Upper lobe of left lung (tissue), 6 donors: ENCODE measurements at regions not wholly inside any gene's neighbourhood (a gene's known extent, or its start where the extent isn't known, plus 50 kb on each side); places are given as distances from the start of the nearest gene placed in this dataset.
A peak's percentile ranks its signal among the peaks of the same experiment; 100 is the strongest.

Source experiments
- ATAC-seq, 2 donors: fragments of 200-7000 bp; cut with Tn5 transposase; one replicate each; pipeline ENCODE4 v1.9.1; 2022; ENCODE audit warnings: mild to moderate bottlenecking in 2 of 2, moderate library complexity in 2 of 2; ENCODE audit not compliant: low FRiP score in 2 of 2
- DNase-seq, 2 donors: peaks; one replicate each; pipeline ENCODE4 v3.0.0-alpha.2; 2019 to 2020
- H3K27ac ChIP-seq, 4 donors: fragments of 200-600 bp; sonication (generic); one replicate each; pipeline ENCODE4 v1.5.1; 2016 to 2019
- H3K27me3 ChIP-seq, 4 donors: fragments of 200-600 bp; sonication (generic); one replicate each; pipeline ENCODE4 v1.5.1; 2017 to 2019
- H3K36me3 ChIP-seq, 4 donors: fragments of 200-600 bp; sonication (generic); one replicate each; pipeline ENCODE4 v1.5.1; 2016 to 2019
- H3K4me1 ChIP-seq, 4 donors: fragments of 200-600 bp; sonication (generic); one replicate each; pipeline ENCODE4 v1.5.1; 2018 to 2019
- H3K4me3 ChIP-seq, 4 donors: fragments of 200-600 bp; sonication (generic); one replicate each; pipeline ENCODE4 v1.5.1; 2017 to 2019; ENCODE audit warnings: mild to moderate bottlenecking in 2 of 4, moderate library complexity in 1 of 4
- H3K9me3 ChIP-seq, 4 donors: fragments of 200-600 bp; sonication (generic); one replicate each; pipeline ENCODE4 v1.5.1; 2018 to 2019
- CTCF ChIP-seq, 6 experiments: fragments of 450-650 bp in 4 of 6; fragments of 200-600 bp in 2 of 6; sonication (generic) in 2 of 6; IDR thresholded peaks; one replicate each; pipeline ENCODE4 v1.5.1; 2016 to 2019; ENCODE audit warnings: antibody characterized with exemption in 6 of 6
- EP300 ChIP-seq, 4 donors: sonication (generic); formaldehyde crosslinking; IDR thresholded peaks; one replicate each; pipeline ENCODE4 v1.5.1; 2017; ENCODE audit warnings: antibody characterized with exemption in 4 of 4, control low read depth in 2 of 4
- POLR2A ChIP-seq, 4 donors: fragments of 450-650 bp; IDR thresholded peaks; one replicate each; pipeline ENCODE4 v1.5.1; 2016 to 2017; ENCODE audit warnings: antibody characterized with exemption in 4 of 4, mild to moderate bottlenecking in 2 of 4
- POLR2AphosphoS5 ChIP-seq, 2 donors: sonication (generic); formaldehyde crosslinking; IDR thresholded peaks; one replicate each; pipeline ENCODE4 v1.5.1; 2017; ENCODE audit warnings: antibody characterized with exemption in 2 of 2
- WGBS, 2 donors: methylation state at CpG; one replicate each; pipeline ENCODE4 v1.1.5; 2017 to 2018; 5-methylcytosine and 5-hydroxymethylcytosine counted together
- donor health status: DM: no; HTN: no; CAD: no; lungs with moderate emphysema.
- donor health status: DM: no; HTN: yes; CAD: no; lungs with severe emphysema.

DNA sequence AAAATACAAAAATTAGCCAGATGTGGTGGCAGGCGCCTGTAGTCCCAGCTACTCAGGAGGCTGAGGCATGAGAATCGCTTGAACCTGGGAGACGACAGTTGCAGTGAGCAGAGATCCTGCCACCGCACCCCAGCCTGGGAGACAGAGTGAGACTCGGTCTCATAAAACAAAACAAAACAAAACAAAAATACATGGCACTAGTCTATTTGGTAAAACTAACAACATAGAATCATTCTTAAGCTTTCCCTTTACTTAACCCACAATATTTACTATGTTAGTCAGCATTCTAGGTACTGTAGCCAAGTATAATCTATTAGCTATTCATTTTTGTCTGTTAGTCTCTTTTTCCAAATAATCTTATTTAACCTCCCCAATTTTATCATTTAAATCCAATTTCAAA, 1482.8 kb downstream of the SLITRK5 start:
- DNase-seq (no peak), ATAC-seq (no peak)
- no peaks in the 10 kb centered on the region for H3K36me3 ChIP-seq
- WGBS, 2 donors = 92% methylated on average over 5 of the region's 5 CpGs
- no peaks in the 10 kb centered on the region for H3K4me1 ChIP-seq
- peaks cover 0 to 4% (median 0%) of the 10 kb centered on the region in 4 donors for H3K9me3 ChIP-seq
- H3K4me3 ChIP-seq = no peak overlapping the region
- no peak overlapping the region for H3K27ac ChIP-seq
- H3K27me3 ChIP-seq = no peaks in the 10 kb centered on the region
- no peak for TF ChIP-seq POLR2A (IDR thresholded peaks at IDR 0.05)
- TF ChIP-seq CTCF (IDR thresholded peaks at IDR 0.05) = no peak
- no peak for TF ChIP-seq EP300 (IDR thresholded peaks at IDR 0.05)
- no peak for TF ChIP-seq POLR2AphosphoS5 (IDR thresholded peaks at IDR 0.05)

DNA sequence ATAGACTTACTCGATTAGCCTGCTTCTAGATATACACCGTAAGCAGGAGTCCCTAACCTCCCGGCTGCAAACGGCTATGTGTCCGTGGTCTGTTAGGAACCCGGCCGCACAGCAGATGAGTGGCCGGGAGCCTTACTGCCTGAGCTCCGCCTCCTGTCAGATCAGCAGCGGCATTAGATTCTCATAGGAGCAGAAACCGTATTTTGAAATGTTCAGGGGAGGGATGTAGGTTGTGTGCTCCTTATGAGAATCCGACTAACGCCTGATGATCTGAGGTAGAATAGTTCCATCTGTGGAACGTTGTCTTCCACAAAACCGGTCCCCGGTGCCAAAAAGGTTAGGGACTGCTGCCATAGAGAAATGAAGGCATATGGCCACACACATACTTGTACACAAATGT, 1491.9 kb downstream of the SLITRK5 start:
- DNase-seq (peak in 1 of 2 donors; percentile 17), ATAC-seq (no peak)
- WGBS, 2 donors = 89 to 93% methylated on average over 16 of the region's 16 CpGs
- Histone ChIP-seq H3K27me3 (no peaks in the 10 kb centered on the region), H3K27ac (no peak overlapping the region), H3K9me3 (peaks cover 0 to 4% (median 0%) of the 10 kb centered on the region in 4 donors), H3K4me1 (no peaks in the 10 kb centered on the region), H3K36me3 (no peaks in the 10 kb centered on the region), H3K4me3 (no peak overlapping the region)
- TF ChIP-seq POLR2AphosphoS5 (IDR thresholded peaks at IDR 0.05) (no peak), POLR2A (IDR thresholded peaks at IDR 0.05) (no peak), CTCF (IDR thresholded peaks at IDR 0.05) (no peak), EP300 (IDR thresholded peaks at IDR 0.05) (no peak)

- H3K9me3 ChIP-seq = no peaks in the 10 kb centered on the region
- no peak for ATAC-seq
- no peak overlapping the region for H3K4me3 ChIP-seq
- H3K36me3 ChIP-seq = no peaks in the 10 kb centered on the region
- no peak overlapping the region for H3K27ac ChIP-seq
- no peaks in the 10 kb centered on the region for H3K4me1 ChIP-seq
- WGBS, 2 donors = 91 to 93% methylated on average over 1 of the region's 1 CpG
- H3K27me3 ChIP-seq = no peaks in the 10 kb centered on the region
- no peak for DNase-seq
- no peak for TF ChIP-seq EP300 (IDR thresholded peaks at IDR 0.05)
- TF ChIP-seq POLR2AphosphoS5 (IDR thresholded peaks at IDR 0.05) = no peak
- no peak for TF ChIP-seq CTCF (IDR thresholded peaks at IDR 0.05)
- TF ChIP-seq POLR2A (IDR thresholded peaks at IDR 0.05) = no peak
Observed at GRCh38 chr13:89165685-89166084, 1494.5 kb downstream of the SLITRK5 start.

DNA sequence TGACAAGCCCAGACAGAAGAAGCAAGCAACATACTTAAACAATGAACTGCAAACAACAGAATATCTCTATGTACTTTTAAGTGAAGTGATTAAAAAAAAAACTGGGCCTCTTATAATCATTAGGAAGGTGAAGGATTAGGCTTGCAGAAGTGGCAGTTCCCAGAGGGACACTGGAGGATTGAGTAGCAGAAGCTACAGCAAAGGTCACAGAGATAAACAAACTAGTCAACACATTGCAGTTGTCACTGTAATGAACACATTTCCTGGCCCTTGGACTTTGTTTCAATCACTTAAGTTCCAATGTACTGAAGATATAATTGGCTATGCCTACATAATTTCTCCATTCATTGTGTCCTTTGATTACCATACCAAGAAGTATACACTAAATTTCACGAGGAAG, 1498.8 kb downstream of the SLITRK5 start:
- no peak overlapping the region for H3K4me3 ChIP-seq
- no peaks in the 10 kb centered on the region for H3K4me1 ChIP-seq
- no peaks in the 10 kb centered on the region for H3K27me3 ChIP-seq
- no peak for ATAC-seq
- H3K27ac ChIP-seq = no peak overlapping the region
- no peaks in the 10 kb centered on the region for H3K9me3 ChIP-seq
- 73 to 92% methylated on average over 1 of the region's 1 CpG for WGBS, 2 donors
- H3K36me3 ChIP-seq = no peaks in the 10 kb centered on the region
- no peak for DNase-seq
- TF ChIP-seq CTCF (IDR thresholded peaks at IDR 0.05) (no peak), POLR2AphosphoS5 (IDR thresholded peaks at IDR 0.05) (no peak), POLR2A (IDR thresholded peaks at IDR 0.05) (no peak), EP300 (IDR thresholded peaks at IDR 0.05) (no peak)

DNA sequence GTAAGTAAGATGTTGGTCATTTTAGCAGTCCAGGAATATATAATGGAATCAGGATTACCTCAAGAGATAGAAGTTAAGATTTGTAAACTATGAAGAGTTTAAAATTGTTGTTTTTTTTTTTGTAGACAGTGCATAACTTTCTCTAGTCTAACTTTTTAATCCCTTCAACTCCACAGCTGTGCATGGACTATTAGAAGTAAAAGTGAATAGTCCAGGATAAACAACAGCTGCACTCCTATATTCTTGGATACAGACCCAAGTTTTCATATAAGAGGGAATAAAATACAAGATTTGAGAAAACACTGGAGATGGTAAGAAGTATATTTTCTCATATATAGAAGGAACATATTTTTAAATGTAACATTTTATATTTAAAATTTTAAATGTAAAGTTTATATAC, 1509.9 kb downstream of the SLITRK5 start:
- Histone ChIP-seq H3K4me1 (no peaks in the 10 kb centered on the region), H3K27me3 (no peaks in the 10 kb centered on the region), H3K36me3 (no peaks in the 10 kb centered on the region), H3K9me3 (no peaks in the 10 kb centered on the region), H3K4me3 (no peak overlapping the region), H3K27ac (no peak overlapping the region)
- DNase-seq (no peak), ATAC-seq (no peak)
- TF ChIP-seq EP300 (IDR thresholded peaks at IDR 0.05) = no peak
- TF ChIP-seq CTCF (IDR thresholded peaks at IDR 0.05) = no peak
- no peak for TF ChIP-seq POLR2AphosphoS5 (IDR thresholded peaks at IDR 0.05)
- no peak for TF ChIP-seq POLR2A (IDR thresholded peaks at IDR 0.05)
